ENCODE measurements at regions not wholly inside any gene's neighbourhood (a gene's known extent, or its start where the extent isn't known, plus 50 kb on each side); places are given as distances from the start of the nearest gene placed in this dataset.

DNA sequence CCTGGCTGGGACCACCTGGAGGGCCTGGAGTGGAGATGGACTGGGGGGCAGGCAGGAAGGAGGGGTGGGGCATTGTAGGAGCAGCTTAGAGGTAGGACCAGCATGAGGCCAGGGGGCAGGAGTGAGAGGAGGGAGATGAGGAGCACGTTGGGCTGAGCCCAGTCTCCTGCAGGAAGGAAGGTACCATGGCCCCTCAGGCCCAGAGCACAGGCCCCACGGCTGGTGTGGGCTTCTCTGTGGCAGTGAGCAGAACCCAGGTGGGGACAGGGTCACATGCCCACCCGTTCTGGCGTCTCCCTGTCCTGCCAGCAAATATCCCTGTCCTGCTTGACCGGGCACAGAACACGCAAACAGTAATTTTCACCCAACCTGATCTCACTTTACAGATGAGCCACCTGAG is 141.8 kb downstream of the ENGASE start:
- no peak for DNase-seq

DNA sequence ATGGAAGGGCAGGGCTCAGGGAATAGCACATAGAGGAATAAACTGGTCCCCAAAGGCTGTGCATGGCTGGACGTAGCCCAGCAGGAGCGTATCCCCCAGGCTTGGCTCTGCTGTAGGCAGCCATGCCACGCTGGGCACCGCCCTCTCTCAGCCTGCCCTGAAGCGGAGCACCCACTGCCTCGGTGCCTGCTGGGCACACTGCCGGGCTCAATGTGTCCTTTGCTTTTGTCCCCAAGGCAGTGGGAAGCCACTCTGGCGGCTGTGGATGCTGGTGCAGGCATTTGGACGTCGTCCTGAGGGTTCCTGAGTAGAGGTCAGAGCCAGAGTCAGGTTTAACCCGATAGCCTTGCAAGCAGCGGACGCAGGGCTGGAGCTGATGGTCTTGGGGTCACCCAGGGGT is 141.0 kb downstream of the ENGASE start:
- DNase-seq: no peak

DNA sequence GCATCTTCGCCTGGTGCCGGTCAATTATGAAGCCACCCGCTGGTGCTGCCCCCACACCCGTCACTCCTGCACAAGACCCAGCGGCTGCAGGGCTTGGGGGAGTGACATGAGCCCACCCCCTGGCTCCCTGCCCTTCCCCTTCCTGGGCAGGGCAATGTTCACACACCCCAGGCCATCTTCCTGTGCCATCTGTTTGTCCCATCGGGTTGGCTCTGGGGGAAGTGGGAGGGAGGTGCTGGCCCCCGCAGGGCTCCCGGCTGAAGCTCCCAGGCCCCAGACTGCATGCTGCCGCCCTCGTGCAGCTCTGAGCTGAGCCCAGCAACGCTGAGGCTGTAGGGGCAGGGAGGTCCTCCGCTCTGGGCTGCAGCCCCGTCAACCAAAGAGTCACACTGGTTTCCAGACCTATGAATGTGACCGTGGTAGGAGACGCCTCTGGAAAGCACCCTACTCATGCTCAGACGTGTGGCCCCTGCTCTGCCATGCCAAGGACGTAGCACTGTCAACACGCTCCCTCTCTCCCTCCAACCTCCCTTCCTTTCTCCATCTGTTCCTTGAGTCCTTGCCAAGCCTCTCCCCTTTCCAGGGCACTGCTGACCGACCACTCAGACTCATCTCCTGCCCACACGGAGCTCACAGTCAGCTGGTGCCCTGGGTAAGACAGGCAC is 140.4 kb downstream of the ENGASE start:
- no peak for DNase-seq

DNA sequence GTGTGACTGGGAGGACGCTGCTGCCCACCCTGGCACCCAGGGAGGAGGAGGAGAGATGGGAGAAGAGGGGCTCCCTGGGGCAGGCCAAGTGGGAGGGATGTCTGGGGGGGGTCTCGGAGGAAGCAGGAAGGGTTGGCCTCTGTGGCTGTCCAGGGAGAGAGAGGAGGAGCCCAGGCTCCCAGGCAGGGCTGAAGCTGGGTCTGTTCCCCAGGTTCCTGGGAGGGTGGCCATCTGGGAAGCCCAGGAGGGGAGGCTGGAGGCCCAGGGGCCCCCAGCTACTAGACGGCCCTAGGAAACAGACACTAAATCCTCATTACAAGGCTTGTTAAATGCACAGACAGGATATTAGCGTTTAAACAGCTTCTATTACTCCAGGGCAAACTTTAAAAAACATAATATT is 139.8 kb downstream of the ENGASE start:
- no peak for DNase-seq

DNA sequence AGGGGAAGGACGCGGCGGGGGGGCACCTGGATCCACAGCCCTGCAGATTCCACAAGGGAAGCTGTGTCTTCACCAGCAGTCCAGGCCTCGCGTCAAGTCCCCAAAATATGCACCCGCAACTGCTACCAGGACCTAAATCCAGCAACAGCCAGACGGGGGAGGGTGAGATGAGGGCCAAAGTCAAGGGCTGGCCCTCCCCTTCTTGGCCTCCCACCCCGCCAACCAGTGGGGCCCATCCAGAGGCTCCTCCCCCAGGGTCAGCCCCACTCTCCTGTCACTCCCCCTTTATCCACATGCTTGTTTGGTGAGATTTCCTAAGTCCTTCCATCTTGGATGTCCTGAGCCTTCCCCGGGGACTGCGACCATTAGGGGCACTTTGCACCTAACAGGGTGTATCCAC is 138.7 kb downstream of the ENGASE start:
- no peak for DNase-seq

GRCh38 chr17:79212149-79213087 is 137.8 kb downstream of the ENGASE start:
- no peak for DNase-seq

- DNase-seq: no peak
Observed at GRCh38 chr17:79211061-79211770, 136.6 kb downstream of the ENGASE start.

DNA sequence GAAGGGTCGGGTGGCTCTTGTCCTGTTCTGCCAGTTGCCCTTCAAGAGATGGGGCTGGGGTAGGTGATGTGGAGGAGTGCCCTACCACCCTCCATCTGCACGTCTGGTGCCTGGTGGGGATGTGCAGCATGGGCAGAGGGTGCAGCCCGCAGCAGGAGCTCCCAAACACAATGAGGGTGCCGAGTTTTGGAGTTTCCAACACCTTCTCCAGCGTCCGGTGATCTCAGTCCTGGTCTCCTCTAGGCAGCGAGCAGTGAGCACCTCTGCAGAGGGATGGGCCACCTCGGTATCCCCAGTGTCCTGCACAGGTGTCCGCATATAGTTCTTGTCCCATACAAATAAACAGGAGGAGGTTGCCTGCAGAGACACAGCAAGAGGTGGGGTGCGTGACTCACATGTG is 136.0 kb downstream of the ENGASE start:
- DNase-seq: no peak

GRCh38 chr17:79207960-79208359 is 133.3 kb downstream of the ENGASE start:
- no peak for DNase-seq

DNA sequence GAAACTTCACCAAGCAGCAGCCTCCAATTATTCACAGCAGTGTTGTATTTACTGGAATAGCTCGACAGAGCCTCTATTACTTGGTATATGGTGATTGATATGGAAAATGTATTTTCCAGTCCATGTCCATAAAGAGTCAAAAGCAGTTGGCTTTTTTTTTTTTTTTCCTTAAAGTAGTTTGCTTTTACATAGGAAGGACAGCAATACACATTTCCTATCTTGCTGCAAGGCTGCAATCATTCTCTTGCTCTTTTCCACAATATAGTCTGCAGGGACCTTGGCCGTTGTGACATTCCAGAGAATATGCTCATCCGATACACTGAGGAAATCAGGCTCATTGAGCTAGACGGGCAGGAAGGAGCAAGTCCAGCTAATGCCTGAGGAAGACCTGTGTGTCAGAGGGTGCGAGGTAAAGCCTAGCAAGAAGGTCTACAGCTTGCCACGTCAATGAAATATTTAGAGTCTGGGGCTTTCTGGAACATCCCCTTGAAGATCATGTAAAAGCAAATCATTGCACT is 131.1 kb downstream of the ENGASE start:
- DNase-seq: no peak

GRCh38 chr17:79204261-79204660 is 129.6 kb downstream of the ENGASE start:
- no peak for DNase-seq

DNA sequence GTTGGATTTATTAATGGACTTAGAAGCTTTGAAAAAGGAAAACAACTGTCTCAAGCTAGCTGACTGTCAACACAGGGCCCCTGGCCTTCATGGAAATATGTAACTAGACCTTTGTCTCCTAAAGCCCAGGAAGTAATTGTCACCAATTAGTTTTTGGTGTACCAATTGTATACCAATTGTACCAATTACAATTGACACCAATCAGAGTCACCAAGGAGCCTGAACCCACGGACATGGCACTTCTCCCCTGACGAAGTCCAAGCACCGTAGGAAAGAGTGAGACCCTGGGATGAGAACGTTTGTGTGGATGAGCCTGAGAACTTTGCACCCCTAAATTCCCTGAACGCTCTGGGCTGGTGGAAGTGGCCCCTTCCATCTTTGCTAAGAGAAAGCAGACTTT is 129.0 kb downstream of the ENGASE start:
- DNase-seq: no peak

GRCh38 chr17:79203016-79203415 is 128.4 kb downstream of the ENGASE start:
- DNase-seq: no peak

- DNase-seq: no peak
Observed at GRCh38 chr17:79202480-79202879, 127.9 kb downstream of the ENGASE start.

DNA sequence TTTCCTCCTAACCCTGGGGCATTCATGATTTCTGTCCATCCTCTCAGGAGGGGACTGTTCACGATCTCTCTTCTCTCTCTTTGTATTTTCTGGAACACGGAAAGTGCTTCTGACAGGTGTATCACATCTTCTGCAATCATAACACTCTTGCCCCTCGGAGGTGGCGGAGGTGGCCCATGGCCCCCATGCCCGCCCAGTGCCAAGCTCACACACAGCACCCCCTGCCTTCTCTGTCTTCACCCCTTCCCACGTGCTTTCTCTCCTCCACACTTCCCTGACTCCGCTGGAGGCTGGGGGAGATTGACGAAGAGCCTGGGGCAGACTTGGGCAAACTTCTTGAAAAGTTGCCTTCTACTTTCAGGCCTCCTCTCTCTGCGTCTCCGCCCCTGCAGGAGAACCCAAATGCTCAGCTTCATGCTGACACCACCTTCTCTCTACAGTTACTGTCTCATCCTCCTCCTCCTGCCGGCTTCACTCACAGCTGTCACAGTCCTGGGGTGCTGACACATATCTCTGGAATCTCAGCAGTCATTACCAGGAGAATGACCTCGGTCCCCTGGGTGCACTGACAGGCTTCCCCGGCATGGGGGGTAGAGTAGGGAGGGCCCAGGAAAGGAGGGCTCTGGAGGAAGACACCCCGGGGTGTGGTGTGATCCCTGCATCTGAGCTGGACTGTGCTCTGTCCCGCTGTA is 127.1 kb downstream of the ENGASE start:
- no peak for DNase-seq

DNA sequence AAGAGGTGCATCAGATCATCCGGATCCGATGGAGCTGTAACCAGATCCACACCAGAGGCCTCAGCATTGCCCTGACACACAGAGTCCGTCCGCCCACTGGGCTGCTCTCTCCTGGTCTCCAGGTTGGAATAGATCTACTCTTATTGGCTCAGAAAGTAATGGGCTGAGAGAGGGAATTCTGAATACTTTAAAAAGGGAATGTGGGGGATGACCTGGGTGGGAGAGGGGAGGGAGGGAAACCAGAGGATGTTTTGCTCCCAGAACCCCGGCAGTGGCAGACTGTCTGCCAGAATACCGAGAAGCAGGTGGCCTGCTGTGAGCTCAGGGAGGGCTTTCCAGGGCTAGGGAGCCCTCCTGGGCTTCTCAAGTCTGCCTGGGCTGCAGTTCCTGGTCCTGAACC is 126.5 kb downstream of the ENGASE start:
- DNase-seq: no peak

DNA sequence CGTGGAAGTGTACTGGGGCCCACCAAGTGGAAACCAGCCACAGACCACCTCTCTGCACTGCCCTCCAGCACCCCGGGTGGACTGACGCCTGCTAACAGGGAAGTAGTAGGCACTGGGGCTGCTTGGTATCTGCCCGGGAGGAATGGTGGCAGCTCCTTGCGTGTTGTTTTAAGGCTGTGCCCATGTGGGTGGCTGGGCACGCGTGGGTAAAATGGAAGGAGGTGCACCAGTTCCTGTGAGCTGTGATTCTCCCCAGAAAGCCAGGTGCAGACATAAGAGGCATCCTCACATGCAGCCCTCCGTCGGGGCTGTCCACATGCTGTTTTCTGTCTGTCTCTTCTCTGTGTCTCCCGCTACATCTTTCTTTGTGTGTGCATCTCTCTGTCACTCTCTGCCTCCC is 122.3 kb downstream of the ENGASE start:
- no peak for DNase-seq

GRCh38 chr17:79192503-79193351 is 118.1 kb downstream of the ENGASE start:
- DNase-seq: no peak

GRCh38 chr17:79191270-79191934 is 116.8 kb downstream of the ENGASE start:
- no peak for DNase-seq

GRCh38 chr17:79189305-79189704 is 114.7 kb downstream of the ENGASE start:
- no peak for DNase-seq

DNA sequence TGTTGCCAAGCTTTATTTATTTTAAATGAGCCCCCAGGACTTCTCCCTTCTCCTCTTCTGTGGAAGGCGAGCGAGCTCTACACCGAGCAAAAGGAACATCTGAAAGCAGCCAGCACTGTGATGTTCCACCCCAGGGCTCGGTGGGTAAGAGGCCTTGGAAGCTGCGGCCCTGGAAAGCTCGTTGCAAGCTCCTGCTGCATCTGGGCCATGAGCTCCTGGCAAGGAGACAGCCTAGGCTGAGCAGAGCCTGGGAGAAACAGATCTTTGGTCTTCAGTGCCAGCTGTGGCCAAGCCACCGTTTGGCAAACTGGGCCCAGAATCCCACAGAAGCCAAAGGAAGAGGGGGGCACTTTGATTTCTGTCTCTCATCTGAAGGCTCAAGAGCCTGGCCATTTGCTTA is 114.1 kb downstream of the ENGASE start:
- no peak for DNase-seq
